ENCODE measurements at regions not wholly inside any gene's neighbourhood (a gene's known extent, or its start where the extent isn't known, plus 50 kb on each side); places are given as distances from the start of the nearest gene placed in this dataset.

DNA sequence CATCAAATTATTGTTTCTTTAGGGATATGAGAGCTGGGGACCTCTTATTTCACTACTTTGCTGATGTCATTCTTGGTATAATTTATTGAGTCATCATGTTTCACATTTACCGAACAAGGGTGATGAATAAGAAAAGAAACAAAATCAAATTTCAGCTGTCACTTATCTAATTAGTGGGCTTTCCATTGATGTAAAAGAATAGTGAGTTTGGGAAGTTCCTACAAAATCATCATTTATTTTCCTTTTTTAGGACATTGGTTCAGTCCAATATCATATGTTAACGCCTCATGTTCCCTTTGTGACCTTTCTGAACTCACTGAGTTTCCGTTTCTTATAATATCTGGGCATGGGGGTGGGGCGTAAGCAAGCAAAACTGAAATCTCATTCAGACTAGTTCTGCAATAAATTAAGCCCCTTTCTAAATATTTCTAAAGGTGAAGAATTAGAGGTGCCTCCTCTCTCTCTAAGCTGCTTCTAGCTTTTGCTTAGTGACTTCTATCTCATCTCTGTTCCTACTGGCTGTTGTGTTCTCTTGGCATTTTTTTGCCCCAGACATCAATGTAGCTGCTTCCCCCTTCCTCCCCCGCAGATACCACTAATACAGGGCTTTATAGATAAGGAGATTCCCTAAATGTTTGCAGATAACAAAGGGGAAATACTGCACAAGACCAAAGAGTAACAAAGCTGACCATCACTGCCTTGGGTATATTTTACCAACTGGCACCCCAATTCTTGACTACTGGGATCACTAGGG lies 238.0 kb upstream of the CTNNB1 start:
- intact Hi-C loops (cut with DNase I): no loop called here
- Histone ChIP-seq H3K4me1 (no peaks in the 10 kb centered on the region), H3K9me3 (peaks cover 0 to 12% of the 10 kb centered on the region in 2 donors), H3K27ac (no peak overlapping the region), H3K27me3 (no peaks in the 10 kb centered on the region), H3K36me3 (no peaks in the 10 kb centered on the region), H3K4me3 (no peak overlapping the region)
- TF ChIP-seq, protein P1, sequence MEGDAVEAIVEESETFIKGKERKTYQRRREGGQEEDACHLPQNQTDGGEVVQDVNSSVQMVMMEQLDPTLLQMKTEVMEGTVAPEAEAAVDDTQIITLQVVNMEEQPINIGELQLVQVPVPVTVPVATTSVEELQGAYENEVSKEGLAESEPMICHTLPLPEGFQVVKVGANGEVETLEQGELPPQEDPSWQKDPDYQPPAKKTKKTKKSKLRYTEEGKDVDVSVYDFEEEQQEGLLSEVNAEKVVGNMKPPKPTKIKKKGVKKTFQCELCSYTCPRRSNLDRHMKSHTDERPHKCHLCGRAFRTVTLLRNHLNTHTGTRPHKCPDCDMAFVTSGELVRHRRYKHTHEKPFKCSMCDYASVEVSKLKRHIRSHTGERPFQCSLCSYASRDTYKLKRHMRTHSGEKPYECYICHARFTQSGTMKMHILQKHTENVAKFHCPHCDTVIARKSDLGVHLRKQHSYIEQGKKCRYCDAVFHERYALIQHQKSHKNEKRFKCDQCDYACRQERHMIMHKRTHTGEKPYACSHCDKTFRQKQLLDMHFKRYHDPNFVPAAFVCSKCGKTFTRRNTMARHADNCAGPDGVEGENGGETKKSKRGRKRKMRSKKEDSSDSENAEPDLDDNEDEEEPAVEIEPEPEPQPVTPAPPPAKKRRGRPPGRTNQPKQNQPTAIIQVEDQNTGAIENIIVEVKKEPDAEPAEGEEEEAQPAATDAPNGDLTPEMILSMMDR (IDR thresholded peaks at IDR 0.05): no peak
- ATAC-seq (no peak), DNase-seq (no peak)

GRCh38 chr3:40962721-40963120 lies 236.6 kb upstream of the CTNNB1 start:
- Histone ChIP-seq H3K4me1 (no peaks in the 10 kb centered on the region), H3K9me3 (peaks cover 0 to 10% of the 10 kb centered on the region in 2 donors), H3K4me3 (no peak overlapping the region), H3K36me3 (no peaks in the 10 kb centered on the region), H3K27me3 (no peaks in the 10 kb centered on the region), H3K27ac (no peak overlapping the region)
- TF ChIP-seq, protein P1 (IDR thresholded peaks at IDR 0.05): no peak
- DNase-seq: no peak
- intact Hi-C loops (cut with DNase I): no loop called here
- no peak for ATAC-seq

DNA sequence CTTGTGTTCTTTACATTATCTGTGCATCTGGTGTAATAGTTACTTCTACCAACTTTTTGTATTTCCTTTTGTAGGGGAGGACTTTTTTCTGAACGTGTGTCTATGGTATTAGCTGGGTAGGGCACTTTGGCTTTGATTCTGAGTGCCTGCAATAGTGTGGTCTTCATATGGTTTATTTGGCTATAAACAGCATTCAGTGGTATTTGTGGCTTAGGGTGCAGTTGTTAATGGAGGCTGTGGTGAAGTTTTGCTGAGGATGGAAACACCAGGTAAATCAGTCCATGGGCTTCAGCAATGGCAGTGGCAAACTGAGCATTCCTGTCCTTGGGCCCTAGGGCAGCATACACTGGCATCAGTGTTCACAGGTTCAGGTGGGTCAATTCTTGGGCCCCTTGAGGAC lies 230.6 kb upstream of the CTNNB1 start:
- Histone ChIP-seq H3K4me1 (peaks cover 19 to 33% of the 10 kb centered on the region in 2 donors), H3K4me3 (no peak overlapping the region), H3K9me3 (no peaks in the 10 kb centered on the region), H3K36me3 (no peaks in the 10 kb centered on the region), H3K27ac (no peak overlapping the region), H3K27me3 (no peaks in the 10 kb centered on the region)
- DNase-seq (no peak), ATAC-seq (no peak)
- intact Hi-C loops (cut with DNase I): no loop called here
- TF ChIP-seq, protein P1 (IDR thresholded peaks at IDR 0.05): no peak

GRCh38 chr3:40969341-40969740 lies 230.0 kb upstream of the CTNNB1 start:
- Histone ChIP-seq H3K27me3 (no peaks in the 10 kb centered on the region), H3K9me3 (no peaks in the 10 kb centered on the region), H3K27ac (no peak overlapping the region), H3K36me3 (no peaks in the 10 kb centered on the region), H3K4me3 (no peak overlapping the region), H3K4me1 (peaks cover 19 to 33% of the 10 kb centered on the region in 2 donors)
- DNase-seq (no peak), ATAC-seq (no peak)
- TF ChIP-seq, protein P1 (IDR thresholded peaks at IDR 0.05): no peak
- intact Hi-C loops (cut with DNase I): no loop called here

- Histone ChIP-seq H3K4me1 (peaks cover 19 to 38% of the 10 kb centered on the region in 2 donors), H3K4me3 (no peak overlapping the region), H3K9me3 (no peaks in the 10 kb centered on the region), H3K27ac (peak overlapping the region in 1 of 2 donors; percentile 92), H3K36me3 (no peaks in the 10 kb centered on the region), H3K27me3 (no peaks in the 10 kb centered on the region)
- DNase-seq: no peak
- ATAC-seq: no peak
- intact Hi-C loops (cut with DNase I): loop anchor here in 1 of 2 donors (10.0 kb wide), 1 partner anchor 225 kb away; the partner anchor contains the start of gene CTNNB1
- TF ChIP-seq, protein P1 (IDR thresholded peaks at IDR 0.05): no peak
Observed at GRCh38 chr3:40969756-40970466, 229.4 kb upstream of the CTNNB1 start.

Measured in left lung (tissue), 4 donors.